C4-2B (cell line): ENCODE measurements at regions not wholly inside any gene's neighbourhood (a gene's known extent, or its start where the extent isn't known, plus 50 kb on each side); places are given as distances from the start of the nearest gene placed in this dataset.

ENCODE experiments used
- ZFX ChIP-seq: fragments of 450-650 bp; IDR thresholded peaks from 2 replicates; pipeline ENCODE4 v1.6.1; 2017
- TF ChIP-seq, protein P1 (sequence below): fragments of 450-650 bp; conservative IDR thresholded peaks from 2 replicates; pipeline ENCODE4 v1.5.1; 2017; ENCODE audit warnings: mild to moderate bottlenecking

DNA sequence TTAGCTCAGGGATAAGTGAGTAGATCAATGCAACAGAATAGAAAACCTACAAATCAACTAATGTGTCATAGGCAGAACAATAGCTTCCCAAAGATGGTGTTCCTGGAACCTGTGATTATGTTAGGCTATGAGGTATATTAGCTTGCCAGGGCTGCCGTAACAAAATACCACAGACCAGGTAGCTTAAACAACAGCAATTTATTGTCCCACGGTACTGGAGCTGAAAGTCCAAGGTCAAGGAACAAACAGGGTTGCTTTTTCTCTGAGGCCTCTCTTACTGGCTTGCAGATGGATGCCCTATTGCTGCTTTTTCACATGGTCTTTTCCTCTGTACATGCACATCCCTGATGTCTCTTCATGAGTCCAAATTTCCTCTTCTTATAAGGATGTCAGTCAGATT, 354.9 kb downstream of the TNS1 start:
- no peak for TF ChIP-seq ZFX
- TF ChIP-seq, protein P1, sequence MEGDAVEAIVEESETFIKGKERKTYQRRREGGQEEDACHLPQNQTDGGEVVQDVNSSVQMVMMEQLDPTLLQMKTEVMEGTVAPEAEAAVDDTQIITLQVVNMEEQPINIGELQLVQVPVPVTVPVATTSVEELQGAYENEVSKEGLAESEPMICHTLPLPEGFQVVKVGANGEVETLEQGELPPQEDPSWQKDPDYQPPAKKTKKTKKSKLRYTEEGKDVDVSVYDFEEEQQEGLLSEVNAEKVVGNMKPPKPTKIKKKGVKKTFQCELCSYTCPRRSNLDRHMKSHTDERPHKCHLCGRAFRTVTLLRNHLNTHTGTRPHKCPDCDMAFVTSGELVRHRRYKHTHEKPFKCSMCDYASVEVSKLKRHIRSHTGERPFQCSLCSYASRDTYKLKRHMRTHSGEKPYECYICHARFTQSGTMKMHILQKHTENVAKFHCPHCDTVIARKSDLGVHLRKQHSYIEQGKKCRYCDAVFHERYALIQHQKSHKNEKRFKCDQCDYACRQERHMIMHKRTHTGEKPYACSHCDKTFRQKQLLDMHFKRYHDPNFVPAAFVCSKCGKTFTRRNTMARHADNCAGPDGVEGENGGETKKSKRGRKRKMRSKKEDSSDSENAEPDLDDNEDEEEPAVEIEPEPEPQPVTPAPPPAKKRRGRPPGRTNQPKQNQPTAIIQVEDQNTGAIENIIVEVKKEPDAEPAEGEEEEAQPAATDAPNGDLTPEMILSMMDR: no peak
